Adrenal gland (tissue), 9 donors: ENCODE measurements at regions not wholly inside any gene's neighbourhood (a gene's known extent, or its start where the extent isn't known, plus 50 kb on each side); places are given as distances from the start of the nearest gene placed in this dataset.
A peak's percentile ranks its signal among the peaks of the same experiment; 100 is the strongest.

Experiments used
- DNase-seq, 7 donors: peaks; one replicate each; pipeline ENCODE4 v3.0.0-alpha.2; 2019 to 2020
- H3K27ac ChIP-seq, 5 donors: fragments of 200-600 bp; sonication (generic) in 4 of 5; 1 replicate in 3 of 5; 2 replicates in 2 of 5; pipeline versions ENCODE4 v1.5.1 to v1.8.0; 2016 to 2020; ENCODE audit warnings: mild to moderate bottlenecking in 1 of 5
- H3K27me3 ChIP-seq: fragments of 200-600 bp; 2 replicates; pipeline ENCODE4 v1.8.0; 2021
- H3K36me3 ChIP-seq, 2 donors: fragments of 200-600 bp; replicated peaks in 1 of 2; 1 replicate in 1 of 2; 2 replicates in 1 of 2; pipeline versions ENCODE4 v1.5.1 to v1.8.0; 2018 to 2022
- H3K4me1 ChIP-seq, 2 donors: fragments of 200-600 bp; replicated peaks in 1 of 2; 1 replicate in 1 of 2; 2 replicates in 1 of 2; pipeline versions ENCODE4 v1.5.1 to v1.8.0; 2018 to 2021
- H3K4me3 ChIP-seq, 4 donors: fragments of 200-600 bp; sonication (generic) in 3 of 4; one replicate each; pipeline ENCODE4 v1.5.1; 2016 to 2018
- H3K9me3 ChIP-seq, 3 donors: fragments of 200-600 bp; sonication (generic) in 1 of 3; replicated peaks in 1 of 3; 1 replicate in 2 of 3; 2 replicates in 1 of 3; pipeline versions ENCODE4 v1.5.1 to v1.8.0; 2016 to 2021
- CTCF ChIP-seq, 6 experiments: fragments of 450-650 bp in 4 of 6; fragments of 200-600 bp in 2 of 6; sonication (generic) in 1 of 6; IDR thresholded peaks; 1 replicate in 5 of 6; 2 replicates in 1 of 6; pipeline versions ENCODE4 v1.5.1 to v1.8.0; 2016 to 2021; ENCODE audit warnings: antibody characterized with exemption in 6 of 6, mild to moderate bottlenecking in 2 of 6, moderate library complexity in 1 of 6
- POLR2A ChIP-seq, 2 donors: fragments of 450-650 bp; IDR thresholded peaks; one replicate each; pipeline ENCODE4 v1.6.1; 2017; ENCODE audit warnings: antibody characterized with exemption in 2 of 2, mild to moderate bottlenecking in 2 of 2, moderate library complexity in 1 of 2
- WGBS, 4 donors: extraction: QIAGEN DNeasy Blood & Tissue Kit in 2 of 4; methylation state at CpG; one replicate each; pipeline versions ENCODE4 v1.1.5 to v1.1.7; 2013 to 2017; 5-methylcytosine and 5-hydroxymethylcytosine counted together
- intact Hi-C, 2 donors: fragments of 100-400 bp; cut with DNase I; formaldehyde crosslinking; loops; one replicate each; pipeline versions ENCODE4 v1.14.1 to v1.15.0; 2022 to 2023
- donor health status: healthy with polysubstance abuse.
- donor health status: Bipolar disorder and iron deficiency.
- donor health status: DM: yes; HTN: yes; CAD: no.
- donor health status: DM: no; HTN: no; CAD: no.
- donor health status: DM: no; HTN: no; CAD: no.

- H3K4me3 ChIP-seq: no peak overlapping the region
- peaks cover 2% of the 10 kb centered on the region for H3K27me3 ChIP-seq
- no peak overlapping the region for H3K27ac ChIP-seq
- no peaks in the 10 kb centered on the region for H3K36me3 ChIP-seq
- no peak for TF ChIP-seq POLR2A (IDR thresholded peaks at IDR 0.05)
- peak in 2 of 6 experiments; percentile 8 to 12 for TF ChIP-seq CTCF (IDR thresholded peaks at IDR 0.05)
- intact Hi-C loops: no loop called here
- WGBS, 4 donors: 9 to 14% (median 11%) methylated on average over 2 of the region's 2 CpGs
- H3K4me1 ChIP-seq: no peaks in the 10 kb centered on the region
- DNase-seq: no peak
- no peaks in the 10 kb centered on the region for H3K9me3 ChIP-seq
Observed at GRCh38 chrX:11908371-11908770, 150.3 kb downstream of the MSL3 start.

GRCh38 chrX:11913001-11913400 is 155.0 kb downstream of the MSL3 start:
- no peak for TF ChIP-seq POLR2A (IDR thresholded peaks at IDR 0.05)
- TF ChIP-seq CTCF (IDR thresholded peaks at IDR 0.05): no peak
- Histone ChIP-seq H3K27me3 (peaks cover 17% of the 10 kb centered on the region), H3K4me3 (no peak overlapping the region), H3K27ac (no peak overlapping the region), H3K36me3 (no peaks in the 10 kb centered on the region), H3K4me1 (no peaks in the 10 kb centered on the region), H3K9me3 (no peaks in the 10 kb centered on the region)
- WGBS, 4 donors: 59 to 78% (median 69%) methylated on average over 3 of the region's 3 CpGs
- intact Hi-C loops: no loop called here
- DNase-seq: no peak

GRCh38 chrX:11929476-11929875 is 171.4 kb downstream of the MSL3 start:
- H3K27ac ChIP-seq: no peak overlapping the region
- WGBS, 4 donors: 65 to 81% (median 67%) methylated on average over 5 of the region's 5 CpGs
- H3K27me3 ChIP-seq: no peaks in the 10 kb centered on the region
- no peaks in the 10 kb centered on the region for H3K9me3 ChIP-seq
- no peak for DNase-seq
- no peaks in the 10 kb centered on the region for H3K36me3 ChIP-seq
- intact Hi-C loops: no loop called here
- TF ChIP-seq CTCF (IDR thresholded peaks at IDR 0.05) (no peak), POLR2A (IDR thresholded peaks at IDR 0.05) (no peak)
- H3K4me3 ChIP-seq: no peak overlapping the region
- H3K4me1 ChIP-seq: no peaks in the 10 kb centered on the region

- Histone ChIP-seq H3K4me1 (no peaks in the 10 kb centered on the region), H3K36me3 (no peaks in the 10 kb centered on the region), H3K9me3 (no peaks in the 10 kb centered on the region), H3K27ac (no peak overlapping the region), H3K4me3 (no peak overlapping the region), H3K27me3 (no peaks in the 10 kb centered on the region)
- no peak for TF ChIP-seq POLR2A (IDR thresholded peaks at IDR 0.05)
- no peak for TF ChIP-seq CTCF (IDR thresholded peaks at IDR 0.05)
- WGBS, 4 donors: 43 to 74% (median 61%) methylated on average over 1 of the region's 1 CpG
- intact Hi-C loops: no loop called here
- DNase-seq: no peak
Observed at GRCh38 chrX:11932423-11932822, 174.4 kb downstream of the MSL3 start.
